ENCODE measurements at regions not wholly inside any gene's neighbourhood (a gene's known extent, or its start where the extent isn't known, plus 50 kb on each side); places are given as distances from the start of the nearest gene placed in this dataset.

DNA sequence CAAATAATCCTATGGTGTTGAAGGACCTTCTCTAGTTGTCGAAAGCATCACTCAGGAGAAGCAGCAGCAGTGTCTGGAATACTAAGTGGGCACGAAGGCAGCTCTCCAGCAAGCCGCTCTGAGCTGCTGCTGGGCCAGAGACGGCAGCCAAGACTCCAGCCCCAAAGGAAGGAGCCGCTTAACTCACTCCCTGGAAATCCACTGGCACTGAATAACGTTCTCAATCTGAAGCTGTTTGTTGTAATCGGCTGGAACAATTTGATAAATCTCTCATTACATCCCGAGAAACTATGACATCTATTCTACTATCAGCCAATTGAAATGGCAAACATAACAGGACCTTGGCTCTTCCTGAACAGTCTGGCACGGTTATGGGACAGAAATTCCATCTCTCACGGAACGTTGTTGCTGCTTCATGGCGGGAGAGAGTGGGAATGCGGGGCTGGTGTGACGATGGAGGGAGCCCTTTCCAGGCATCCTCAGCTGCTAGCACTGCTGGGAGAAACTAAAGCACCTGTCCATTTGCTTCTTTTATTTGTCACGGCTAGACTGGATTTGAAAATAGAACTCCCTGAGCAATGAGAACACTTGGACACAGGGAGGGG is 331.5 kb upstream of the RNF32 start:
- POLR2A ChIA-PET, result no interaction called here

DNA sequence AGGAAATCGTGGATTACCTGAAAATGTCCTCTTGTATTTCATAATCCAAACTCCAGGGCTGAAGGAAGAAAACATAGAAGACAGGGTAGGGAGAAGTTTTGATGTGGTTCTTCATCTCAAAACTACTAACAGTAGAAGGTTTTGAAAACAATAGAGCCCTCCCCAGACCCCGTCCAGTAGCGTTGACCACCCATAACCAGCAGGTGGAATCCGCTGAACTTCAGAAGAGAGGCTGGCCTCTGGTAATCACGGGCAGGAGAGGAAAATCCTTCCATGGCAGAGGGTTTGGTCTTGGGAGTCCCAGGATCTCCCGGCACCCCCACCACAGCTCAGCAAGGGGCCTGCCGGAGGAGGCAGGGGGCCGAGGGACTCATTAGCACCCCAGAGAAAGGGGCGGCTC is 333.4 kb upstream of the RNF32 start:
- Mint-ChIP-seq H3K9me3 (ENCODE audit: low read depth) (peaks cover 3% of the 10 kb centered on the region), H3K27ac (no peak overlapping the region), H3K4me3 (no peak overlapping the region), H3K36me3 (ENCODE audit: low read depth) (no peaks in the 10 kb centered on the region), H3K27me3 (peaks cover 11% of the 10 kb centered on the region), H3K4me1 (no peaks in the 10 kb centered on the region)
- no peak for ATAC-seq
- DNase-seq, result no peak
- ChIA-PET POLR2A (no interaction called here), CTCF (no interaction called here)
- intact Hi-C loops (cut with DNase I, micrococcal nuclease), result no loop called here

More for the DNA sequence above, 331.5 kb upstream of the RNF32 start:
- Mint-ChIP-seq H3K36me3 (ENCODE audit: low read depth) (no peaks in the 10 kb centered on the region), H3K27me3 (peaks cover 17% of the 10 kb centered on the region), H3K4me1 (no peaks in the 10 kb centered on the region), H3K27ac (no peak overlapping the region), H3K4me3 (no peak overlapping the region), H3K9me3 (ENCODE audit: low read depth) (peaks cover 3% of the 10 kb centered on the region)
- DNase-seq, result no peak
- CTCF ChIA-PET, result no interaction called here
- intact Hi-C loops (cut with DNase I, micrococcal nuclease), result no loop called here
- ATAC-seq, result no peak

- no peak for ATAC-seq
- POLR2A ChIA-PET, result no interaction called here
- Mint-ChIP-seq H3K9me3 (ENCODE audit: low read depth) (peaks cover 3% of the 10 kb centered on the region), H3K36me3 (ENCODE audit: low read depth) (no peaks in the 10 kb centered on the region), H3K4me1 (no peaks in the 10 kb centered on the region), H3K4me3 (no peak overlapping the region), H3K27ac (no peak overlapping the region), H3K27me3 (peaks cover 5% of the 10 kb centered on the region)
- no peak for DNase-seq
- CTCF ChIA-PET, result no interaction called here
- intact Hi-C loops (cut with DNase I, micrococcal nuclease), result no loop called here
Measured at GRCh38 chr7:156305351-156305750, 335.2 kb upstream of the RNF32 start.

DNA sequence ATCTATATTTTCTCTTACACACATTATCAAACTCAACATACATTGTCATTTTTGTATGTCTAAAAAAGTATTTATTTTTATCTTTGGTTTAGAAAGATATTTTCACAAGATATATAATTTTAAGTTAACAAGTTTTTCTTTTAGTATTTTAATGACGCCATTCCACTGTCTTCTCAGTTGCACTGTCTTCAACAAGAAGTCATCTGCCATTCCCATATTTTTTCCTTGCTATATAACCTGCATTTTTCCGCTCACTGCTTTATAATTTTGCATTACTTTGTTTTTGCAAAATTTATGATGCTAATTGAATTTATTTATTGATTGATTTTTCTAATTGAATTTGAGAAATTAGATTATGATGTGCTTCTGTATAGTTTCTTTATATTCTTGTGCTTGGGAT is 357.8 kb upstream of the RNF32 start:
- Mint-ChIP-seq H3K27ac (no peak overlapping the region), H3K9me3 (ENCODE audit: low read depth) (peaks cover 14% of the 10 kb centered on the region), H3K4me1 (no peaks in the 10 kb centered on the region), H3K4me3 (no peak overlapping the region), H3K27me3 (peaks cover 5% of the 10 kb centered on the region), H3K36me3 (ENCODE audit: low read depth) (no peaks in the 10 kb centered on the region)
- ATAC-seq (no peak), DNase-seq (no peak)
- ChIA-PET CTCF (no interaction called here), POLR2A (no interaction called here)
- intact Hi-C loops (cut with DNase I, micrococcal nuclease), result no loop called here

DNA sequence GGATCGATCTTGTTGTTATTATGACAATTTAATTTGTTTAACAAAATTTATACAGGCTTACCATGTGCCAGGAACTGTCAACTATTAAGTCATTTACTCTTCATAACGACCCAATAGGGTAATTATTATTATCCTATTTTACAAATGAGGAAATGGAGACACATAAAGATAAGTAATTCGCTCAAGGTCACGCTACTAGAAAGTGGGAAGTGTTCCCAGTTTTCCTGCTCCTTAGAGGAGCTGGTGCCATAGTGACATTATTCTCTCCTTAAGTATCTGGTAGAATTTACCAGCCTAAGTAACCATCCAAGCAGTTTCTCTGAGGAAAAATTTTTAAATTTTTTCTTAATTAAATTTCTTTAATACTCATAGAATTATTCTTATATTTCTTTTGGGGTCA is 360.9 kb upstream of the RNF32 start:
- intact Hi-C loops (cut with DNase I, micrococcal nuclease), result no loop called here
- DNase-seq (no peak), ATAC-seq (no peak)
- CTCF ChIA-PET, result no interaction called here
- Mint-ChIP-seq H3K9me3 (ENCODE audit: low read depth) (peaks cover 14% of the 10 kb centered on the region), H3K4me1 (no peaks in the 10 kb centered on the region), H3K4me3 (no peak overlapping the region), H3K36me3 (ENCODE audit: low read depth) (no peaks in the 10 kb centered on the region), H3K27ac (no peak overlapping the region), H3K27me3 (peaks cover 5% of the 10 kb centered on the region)
- POLR2A ChIA-PET, result no interaction called here

DNA sequence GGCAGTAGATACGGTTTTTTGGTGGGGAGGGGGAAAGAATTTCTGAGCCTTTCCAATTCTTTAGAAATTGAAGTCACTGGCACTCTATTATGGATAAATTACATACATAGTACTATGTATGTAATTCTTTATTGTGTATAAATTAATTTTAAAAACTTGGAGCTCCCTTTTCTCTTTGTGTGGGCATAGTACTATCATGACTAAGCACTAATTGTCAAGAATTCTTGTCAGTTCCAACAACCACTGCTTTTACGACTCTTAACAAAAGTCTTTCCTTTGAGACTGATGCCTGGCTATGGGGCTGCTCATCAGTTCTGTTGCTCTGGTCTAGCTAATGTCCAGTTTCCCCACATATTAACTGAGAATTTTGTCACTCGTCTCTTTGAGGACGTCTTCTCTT is 365.3 kb upstream of the RNF32 start:
- ATAC-seq (no peak), DNase-seq (no peak)
- no peaks in the 10 kb centered on the region for H3K36me3 Mint-ChIP-seq (ENCODE audit: low read depth)
- no peak overlapping the region for H3K27ac Mint-ChIP-seq
- H3K4me3 Mint-ChIP-seq, result no peak overlapping the region
- H3K27me3 Mint-ChIP-seq, result peaks cover 12% of the 10 kb centered on the region
- ChIA-PET POLR2A (no interaction called here), CTCF (interaction anchor here (0.7 kb wide), 1 partner anchor 375 kb away, joined by 3 read pairs; no protein-coding TSS in a partner anchor)
- no peaks in the 10 kb centered on the region for H3K9me3 Mint-ChIP-seq (ENCODE audit: low read depth)
- intact Hi-C loops (cut with DNase I, micrococcal nuclease), result no loop called here
- H3K4me1 Mint-ChIP-seq, result no peaks in the 10 kb centered on the region

DNA sequence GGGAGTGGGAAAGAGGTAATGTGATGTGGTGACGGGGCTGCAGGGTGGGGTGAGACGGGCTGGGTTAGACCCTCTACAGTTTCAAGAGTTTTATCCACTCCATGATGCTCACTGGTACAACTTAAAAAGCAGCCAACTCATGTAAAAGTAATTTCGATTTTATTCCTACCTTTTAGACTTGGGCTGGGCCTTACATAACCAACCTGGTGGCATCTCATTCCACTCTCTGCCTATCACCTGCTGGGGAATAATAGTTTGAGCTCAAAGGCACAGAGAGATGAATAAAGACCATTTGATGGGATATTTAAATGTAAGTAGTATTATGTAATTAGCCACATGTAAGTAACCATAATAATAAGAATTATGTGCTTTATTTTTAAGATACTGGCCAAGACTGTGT is 366.0 kb upstream of the RNF32 start:
- H3K27ac Mint-ChIP-seq, result no peak overlapping the region

GRCh38 chr7:156261581-156261980 is 379.0 kb upstream of the RNF32 start:
- Mint-ChIP-seq H3K9me3 (ENCODE audit: low read depth) (no peaks in the 10 kb centered on the region), H3K36me3 (ENCODE audit: low read depth) (no peaks in the 10 kb centered on the region), H3K4me1 (no peaks in the 10 kb centered on the region), H3K4me3 (no peak overlapping the region), H3K27me3 (peaks cover 14% of the 10 kb centered on the region), H3K27ac (no peak overlapping the region)
- ChIA-PET POLR2A (no interaction called here), CTCF (interaction anchor here (0.7 kb wide), 1 partner anchor 9 kb away, joined by 3 read pairs; no protein-coding TSS in a partner anchor)
- ATAC-seq, result no peak
- intact Hi-C loops (cut with DNase I, micrococcal nuclease), result no loop called here
- no peak for DNase-seq

More for the DNA sequence above, 366.0 kb upstream of the RNF32 start:
- Mint-ChIP-seq H3K4me1 (no peaks in the 10 kb centered on the region), H3K27me3 (peaks cover 13% of the 10 kb centered on the region), H3K4me3 (no peak overlapping the region), H3K36me3 (ENCODE audit: low read depth) (no peaks in the 10 kb centered on the region), H3K9me3 (ENCODE audit: low read depth) (no peaks in the 10 kb centered on the region)
- ATAC-seq (no peak), DNase-seq (no peak)
- intact Hi-C loops (cut with DNase I, micrococcal nuclease), result no loop called here
- ChIA-PET CTCF (interaction anchor here (0.7 kb wide), 1 partner anchor 376 kb away, joined by 3 read pairs; no protein-coding TSS in a partner anchor), POLR2A (no interaction called here)

- Mint-ChIP-seq H3K4me3 (no peak overlapping the region), H3K27me3 (peaks cover 12% of the 10 kb centered on the region), H3K36me3 (ENCODE audit: low read depth) (no peaks in the 10 kb centered on the region), H3K9me3 (ENCODE audit: low read depth) (no peaks in the 10 kb centered on the region), H3K27ac (no peak overlapping the region), H3K4me1 (no peaks in the 10 kb centered on the region)
- ChIA-PET CTCF (no interaction called here), POLR2A (no interaction called here)
- DNase-seq, result no peak
- ATAC-seq, result peak; percentile 70
- intact Hi-C loops (cut with DNase I, micrococcal nuclease), result no loop called here
Measured at GRCh38 chr7:156257904-156258303, 382.7 kb upstream of the RNF32 start.

DNA sequence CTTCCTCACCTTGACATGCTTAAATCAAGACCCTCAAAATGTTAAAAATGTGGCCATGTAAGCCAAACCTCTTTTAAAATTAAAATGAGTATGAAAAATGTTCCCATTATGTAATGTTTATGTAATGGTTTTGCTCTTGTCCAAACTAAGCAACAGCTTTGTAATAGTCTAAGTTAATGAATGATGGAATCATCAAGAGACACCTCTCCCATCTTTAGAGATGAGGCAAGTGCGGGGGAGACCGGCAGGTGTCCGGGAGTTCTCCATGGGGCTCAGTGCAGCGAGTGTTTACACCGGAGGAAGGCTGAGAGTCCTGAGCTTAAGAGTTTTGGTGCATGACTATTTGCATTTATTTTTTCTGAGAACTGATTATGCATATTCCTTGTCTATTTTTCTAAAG is 384.9 kb upstream of the RNF32 start:
- H3K4me3 Mint-ChIP-seq, result no peak overlapping the region
- ChIA-PET POLR2A (no interaction called here), CTCF (interaction anchor here (0.8 kb wide), 1 partner anchor 902 kb away, joined by 4 read pairs; no protein-coding TSS in a partner anchor)
- H3K27me3 Mint-ChIP-seq, result peaks cover 11% of the 10 kb centered on the region
- H3K27ac Mint-ChIP-seq, result no peak overlapping the region
- no peaks in the 10 kb centered on the region for H3K36me3 Mint-ChIP-seq (ENCODE audit: low read depth)
- no peaks in the 10 kb centered on the region for H3K4me1 Mint-ChIP-seq
- ATAC-seq (no peak), DNase-seq (no peak)
- no peaks in the 10 kb centered on the region for H3K9me3 Mint-ChIP-seq (ENCODE audit: low read depth)
- intact Hi-C loops (cut with DNase I, micrococcal nuclease), result no loop called here

DNA sequence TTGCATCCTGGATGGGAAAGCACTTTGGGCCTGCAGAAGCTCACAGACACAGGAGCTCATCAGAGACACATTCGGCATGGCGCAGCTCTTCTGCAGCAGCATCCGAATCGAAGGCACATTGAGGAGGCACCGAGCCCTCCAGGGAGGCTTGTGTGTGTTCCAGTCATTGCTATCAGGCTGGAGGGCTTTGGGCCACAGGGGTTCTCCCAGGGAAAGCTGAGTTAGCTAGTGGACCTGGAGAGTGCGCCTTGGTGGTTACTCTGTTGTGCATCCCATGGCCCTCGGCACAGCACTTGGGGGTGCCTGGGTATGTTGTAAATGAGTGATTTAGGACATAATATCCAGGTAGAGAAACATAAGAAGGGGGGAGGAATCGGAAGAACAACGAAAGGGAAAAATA is 388.7 kb upstream of the RNF32 start:
- H3K4me1 Mint-ChIP-seq, result no peaks in the 10 kb centered on the region
- ATAC-seq (no peak), DNase-seq (no peak)
- CTCF ChIA-PET, result interaction anchor here (0.6 kb wide), 1 partner anchor 432 kb away, joined by 3 read pairs; no protein-coding TSS in a partner anchor
- POLR2A ChIA-PET, result no interaction called here
- H3K9me3 Mint-ChIP-seq (ENCODE audit: low read depth), result no peaks in the 10 kb centered on the region
- H3K27me3 Mint-ChIP-seq, result peaks cover 25% of the 10 kb centered on the region
- no peaks in the 10 kb centered on the region for H3K36me3 Mint-ChIP-seq (ENCODE audit: low read depth)
- H3K27ac Mint-ChIP-seq, result no peak overlapping the region
- intact Hi-C loops (cut with DNase I, micrococcal nuclease), result no loop called here
- no peak overlapping the region for H3K4me3 Mint-ChIP-seq

GRCh38 chr7:156240532-156240931 is 400.0 kb upstream of the RNF32 start:
- intact Hi-C loops (cut with DNase I, micrococcal nuclease), result no loop called here
- H3K4me3 Mint-ChIP-seq, result no peak overlapping the region
- no peaks in the 10 kb centered on the region for H3K4me1 Mint-ChIP-seq
- POLR2A ChIA-PET, result no interaction called here
- H3K36me3 Mint-ChIP-seq (ENCODE audit: low read depth), result no peaks in the 10 kb centered on the region
- H3K27ac Mint-ChIP-seq, result no peak overlapping the region
- CTCF ChIA-PET, result no interaction called here
- no peaks in the 10 kb centered on the region for H3K9me3 Mint-ChIP-seq (ENCODE audit: low read depth)
- H3K27me3 Mint-ChIP-seq, result peaks cover 7% of the 10 kb centered on the region
- DNase-seq (no peak), ATAC-seq (no peak)

Data from activated CD4-positive, alpha-beta T cell treated with anti-CD3 and anti-CD28 coated beads for 36 hours (primary cell).